Large intestine (tissue), 3 donors: ENCODE measurements at regions not wholly inside any gene's neighbourhood (a gene's known extent, or its start where the extent isn't known, plus 50 kb on each side); places are given as distances from the start of the nearest gene placed in this dataset.

Source experiments
- DNase-seq, 2 donors: peaks; one replicate each; pipeline versions ENCODE4 v3.0.0 to v3.0.0-alpha.2; 2013
- H3K27ac ChIP-seq: one replicate; pipeline ENCODE4 v1.5.1; 2013; ENCODE audit warnings: low read length
- H3K27me3 ChIP-seq: 2 replicates; pipeline ENCODE4 v1.6.1; 2013; ENCODE audit warnings: low read length; ENCODE audit not compliant: control insufficient read depth, insufficient read depth
- H3K36me3 ChIP-seq: 2 replicates; pipeline ENCODE4 v1.6.1; 2013; ENCODE audit warnings: low read length; ENCODE audit not compliant: control insufficient read depth, insufficient read depth
- H3K4me1 ChIP-seq: one replicate; pipeline ENCODE4 v1.6.1; 2013; ENCODE audit warnings: low read length; ENCODE audit not compliant: control insufficient read depth, insufficient read depth
- H3K4me3 ChIP-seq: one replicate; pipeline ENCODE4 v1.5.1; 2013; ENCODE audit warnings: low read length
- H3K9me3 ChIP-seq: one replicate; pipeline ENCODE4 v1.6.1; 2013; ENCODE audit warnings: mild to moderate bottlenecking, low read depth, low read length, moderate library complexity; ENCODE audit not compliant: control insufficient read depth
- WGBS: methylation state at CpG from one replicate; pipeline ENCODE4 v1.1.5; 2013; ENCODE audit warnings: low lambda C conversion rate; ENCODE audit not compliant: insufficient coverage; 5-methylcytosine and 5-hydroxymethylcytosine counted together

DNA sequence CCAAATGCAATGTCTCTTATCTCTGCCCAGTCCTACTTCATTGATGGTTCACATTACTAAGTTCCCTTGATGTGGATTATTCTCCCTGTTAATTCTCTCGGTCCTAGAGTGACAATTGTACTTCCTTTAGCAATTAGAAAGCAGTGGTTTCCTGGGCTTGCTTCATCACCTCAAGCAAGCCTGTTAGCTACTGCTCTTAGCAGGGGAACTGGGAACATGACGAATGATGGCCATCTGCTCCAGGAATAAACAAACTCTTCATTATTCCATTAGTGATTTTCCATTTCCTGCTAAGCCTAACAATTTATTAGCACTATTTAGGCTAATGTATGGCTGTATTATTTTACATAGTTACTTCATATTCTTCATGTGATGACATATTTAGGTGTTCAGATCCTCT lies 331.8 kb downstream of the MTX2 start:
- 33% methylated on average over 1 of the region's 2 CpGs for WGBS

DNA sequence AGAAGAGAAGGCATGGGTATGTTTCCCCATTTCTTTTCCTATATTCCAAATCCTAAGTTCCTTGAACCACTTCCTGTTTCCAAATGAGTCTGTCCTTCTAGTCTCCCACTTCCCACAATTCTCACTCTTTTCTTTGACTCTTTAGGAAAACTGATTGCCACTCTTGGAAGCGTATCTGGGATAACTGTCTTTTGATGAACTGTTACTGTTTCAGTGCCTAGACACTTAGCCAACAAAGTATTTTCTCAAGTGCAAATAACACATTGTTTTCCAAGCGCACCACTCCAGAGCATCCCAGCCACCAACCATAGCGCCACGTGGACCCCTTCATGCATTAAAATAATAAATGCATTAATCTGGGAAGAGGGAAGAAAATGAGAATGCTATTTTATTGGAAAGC lies 342.8 kb downstream of the MTX2 start:
- WGBS, result no CpG with 5 or more reads among the region's 4 CpGs
- Histone ChIP-seq H3K9me3 (no peaks in the 10 kb centered on the region), H3K4me3 (no peak overlapping the region), H3K36me3 (no peaks in the 10 kb centered on the region), H3K27me3 (peaks cover 5% of the 10 kb centered on the region), H3K4me1 (no peaks in the 10 kb centered on the region), H3K27ac (no peak overlapping the region)
- DNase-seq, result no peak

More for the DNA sequence above, 331.8 kb downstream of the MTX2 start:
- no peaks in the 10 kb centered on the region for H3K36me3 ChIP-seq
- DNase-seq, result no peak
- no peak overlapping the region for H3K4me3 ChIP-seq
- H3K27me3 ChIP-seq, result no peaks in the 10 kb centered on the region
- no peaks in the 10 kb centered on the region for H3K4me1 ChIP-seq
- H3K9me3 ChIP-seq, result no peaks in the 10 kb centered on the region
- H3K27ac ChIP-seq, result no peak overlapping the region

DNA sequence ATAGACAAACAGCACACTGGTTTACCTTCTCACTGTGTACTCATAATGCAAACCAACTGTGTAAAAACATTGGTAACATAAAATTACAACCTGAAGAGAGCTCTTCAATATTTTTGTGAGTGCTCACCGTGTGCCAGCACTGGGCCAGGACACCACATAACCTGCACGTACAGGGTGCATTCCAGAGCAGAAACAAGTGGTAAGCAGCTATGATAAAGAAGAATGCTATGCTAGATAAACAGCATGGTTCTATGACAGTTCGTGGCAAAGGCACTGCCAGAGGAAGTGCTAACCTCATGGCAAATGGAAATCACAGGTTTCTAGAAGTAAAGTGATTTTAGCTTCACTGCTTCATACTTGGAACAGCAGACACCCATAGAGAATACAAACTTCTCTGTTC lies 343.5 kb downstream of the MTX2 start:
- no peaks in the 10 kb centered on the region for H3K9me3 ChIP-seq
- no peaks in the 10 kb centered on the region for H3K36me3 ChIP-seq
- 20% methylated on average over 1 of the region's 3 CpGs for WGBS
- peaks cover 2% of the 10 kb centered on the region for H3K27me3 ChIP-seq
- H3K4me3 ChIP-seq, result no peak overlapping the region
- no peaks in the 10 kb centered on the region for H3K4me1 ChIP-seq
- H3K27ac ChIP-seq, result no peak overlapping the region
- no peak for DNase-seq

DNA sequence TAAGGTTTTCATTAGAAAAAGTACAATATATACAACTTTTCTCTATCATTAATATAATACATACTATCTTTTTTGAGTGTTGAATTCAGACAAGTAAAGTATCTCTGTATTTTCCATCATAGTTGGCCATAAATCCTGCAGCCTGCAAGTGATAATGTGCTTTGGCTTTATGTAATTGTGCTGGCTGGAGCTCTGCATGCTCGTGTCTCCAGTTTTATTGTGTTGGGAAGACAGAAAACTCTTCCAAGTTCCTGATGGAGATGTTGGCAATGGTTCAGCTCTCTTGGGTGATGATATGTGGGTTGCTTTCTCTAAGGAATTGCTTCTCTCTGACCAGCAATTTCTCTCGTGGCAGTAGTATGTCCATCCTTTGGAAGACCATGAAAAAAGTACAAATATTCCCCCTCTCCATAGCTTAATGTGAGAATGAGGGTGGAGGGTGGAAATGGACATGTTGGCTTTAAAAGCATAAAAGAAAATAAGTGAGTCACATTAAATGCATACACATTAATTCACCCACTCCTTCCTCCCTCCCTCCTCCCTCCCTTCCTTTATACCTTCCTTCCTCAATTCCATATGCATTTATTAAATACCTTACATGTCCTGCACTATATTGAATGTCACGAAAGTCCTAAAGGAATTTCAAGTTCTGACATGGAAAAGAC lies 344.2 kb downstream of the MTX2 start:
- Histone ChIP-seq H3K4me1 (no peaks in the 10 kb centered on the region), H3K27ac (no peak overlapping the region), H3K36me3 (no peaks in the 10 kb centered on the region), H3K9me3 (no peaks in the 10 kb centered on the region), H3K27me3 (peaks cover 4% of the 10 kb centered on the region), H3K4me3 (no peak overlapping the region)
- WGBS, result no CpG with 5 or more reads among the region's 3 CpGs
- DNase-seq, result no peak

DNA sequence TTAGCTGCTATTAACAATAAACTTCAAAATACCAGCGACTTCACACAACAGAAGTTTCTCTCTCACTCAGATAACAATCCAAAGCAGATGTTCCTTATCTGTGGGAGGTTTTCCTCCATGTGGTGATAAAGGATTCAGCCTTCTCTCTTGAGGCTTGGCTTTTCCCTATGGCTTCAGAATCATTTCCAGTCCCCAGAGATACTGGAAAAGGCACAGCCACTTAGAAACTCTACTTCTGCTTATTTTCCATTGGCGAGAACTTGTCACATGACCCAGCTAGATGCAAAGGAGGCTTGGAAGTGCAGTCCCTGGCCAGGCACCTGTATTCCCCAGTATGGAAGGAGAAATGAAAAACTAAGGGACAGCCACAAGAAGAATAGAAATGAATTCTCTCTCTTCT lies 344.8 kb downstream of the MTX2 start:
- WGBS, result no CpG with 5 or more reads among the region's 2 CpGs
- Histone ChIP-seq H3K36me3 (no peaks in the 10 kb centered on the region), H3K4me3 (no peak overlapping the region), H3K9me3 (no peaks in the 10 kb centered on the region), H3K27me3 (peaks cover 6% of the 10 kb centered on the region), H3K4me1 (no peaks in the 10 kb centered on the region), H3K27ac (no peak overlapping the region)
- no peak for DNase-seq

DNA sequence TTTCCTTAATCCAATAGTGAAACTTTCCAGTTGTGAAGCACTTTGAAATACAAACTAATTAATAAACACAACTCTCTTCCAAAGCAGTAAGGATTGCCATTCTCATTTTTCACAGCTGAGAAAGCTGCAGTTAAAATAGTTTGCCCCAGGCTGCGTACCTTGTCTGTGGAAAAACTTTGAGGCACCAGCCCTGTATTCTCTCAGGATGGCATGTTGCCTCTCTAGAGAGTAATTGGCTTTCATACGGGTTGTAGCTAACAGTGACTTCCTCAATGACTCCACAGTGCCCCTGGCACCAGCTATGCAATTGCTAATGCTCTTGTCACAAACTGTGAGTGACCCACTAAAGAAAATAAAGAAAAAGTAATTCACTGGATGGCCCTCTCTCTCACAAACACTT lies 345.7 kb downstream of the MTX2 start:
- Histone ChIP-seq H3K4me1 (no peaks in the 10 kb centered on the region), H3K27me3 (peaks cover 6% of the 10 kb centered on the region), H3K36me3 (no peaks in the 10 kb centered on the region), H3K4me3 (no peak overlapping the region), H3K9me3 (no peaks in the 10 kb centered on the region), H3K27ac (no peak overlapping the region)
- no CpG with 5 or more reads among the region's 2 CpGs for WGBS
- DNase-seq, result no peak

DNA sequence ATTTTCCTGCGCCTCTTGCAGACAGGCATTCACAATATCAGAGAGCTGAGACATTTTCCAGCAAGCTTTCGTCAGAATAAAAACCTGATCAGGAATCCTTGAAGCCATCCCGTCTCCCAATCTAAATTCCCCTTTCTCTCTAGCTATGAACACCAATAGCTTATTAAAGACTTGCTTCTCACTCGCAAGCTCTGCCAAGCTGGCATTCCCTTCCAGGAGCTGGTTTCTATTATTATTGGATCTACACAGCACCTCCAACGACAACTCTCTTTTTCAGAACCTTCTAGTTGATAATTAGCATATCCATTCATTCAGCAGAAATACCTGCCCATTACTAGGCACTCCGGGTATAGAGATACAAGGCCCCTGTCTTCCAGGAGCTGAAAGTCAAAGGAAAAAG lies 350.3 kb downstream of the MTX2 start:
- Histone ChIP-seq H3K27me3 (peaks cover 3% of the 10 kb centered on the region), H3K36me3 (no peaks in the 10 kb centered on the region), H3K4me1 (no peaks in the 10 kb centered on the region), H3K27ac (no peak overlapping the region), H3K4me3 (no peak overlapping the region), H3K9me3 (no peaks in the 10 kb centered on the region)
- DNase-seq, result no peak
- 90% methylated on average over 2 of the region's 6 CpGs for WGBS

DNA sequence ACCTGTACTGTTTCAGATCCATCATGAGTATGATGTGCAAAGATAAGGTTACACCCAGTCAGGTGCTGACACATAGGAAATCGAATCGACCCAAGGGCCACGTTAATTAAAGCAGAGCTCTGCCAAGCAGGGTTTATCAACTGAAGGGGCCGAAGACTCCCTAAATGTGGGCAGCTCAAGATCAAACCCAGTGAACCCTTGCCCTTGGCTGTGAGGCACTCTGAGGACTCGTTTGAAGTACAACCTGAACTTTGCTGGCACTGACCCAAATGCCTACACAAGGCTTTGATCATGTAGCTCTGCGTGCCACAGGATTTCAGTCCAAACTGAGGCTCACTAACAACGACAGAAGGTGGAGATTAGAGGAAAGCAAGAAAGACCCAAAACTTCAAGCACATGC lies 352.1 kb downstream of the MTX2 start:
- no peak for DNase-seq
- no peak overlapping the region for H3K4me3 ChIP-seq
- no peaks in the 10 kb centered on the region for H3K4me1 ChIP-seq
- H3K27ac ChIP-seq, result no peak overlapping the region
- H3K9me3 ChIP-seq, result no peaks in the 10 kb centered on the region
- no CpG with 5 or more reads among the region's 7 CpGs for WGBS
- H3K27me3 ChIP-seq, result peaks cover 3% of the 10 kb centered on the region
- no peaks in the 10 kb centered on the region for H3K36me3 ChIP-seq

DNA sequence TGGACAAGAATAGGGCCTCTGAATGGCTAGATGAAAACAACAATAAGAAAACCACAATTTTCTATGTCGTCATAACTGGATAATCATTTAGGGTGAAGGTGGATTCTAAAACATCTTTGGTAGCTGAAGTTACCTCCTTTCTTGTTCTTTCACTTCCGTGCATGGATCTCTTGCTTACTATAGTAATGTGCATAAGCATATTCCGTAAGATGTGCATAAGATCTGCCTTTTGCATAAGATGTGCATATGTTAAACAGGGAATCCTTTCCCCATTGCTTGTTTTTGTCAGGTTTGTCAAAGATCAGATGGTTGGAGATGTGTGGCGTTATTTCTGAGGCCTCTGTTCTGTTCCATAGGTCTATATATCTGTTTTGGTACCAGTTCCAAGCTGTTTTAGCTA lies 353.6 kb downstream of the MTX2 start:
- Histone ChIP-seq H3K4me3 (no peak overlapping the region), H3K36me3 (no peaks in the 10 kb centered on the region), H3K27me3 (peaks cover 3% of the 10 kb centered on the region), H3K4me1 (no peaks in the 10 kb centered on the region), H3K9me3 (no peaks in the 10 kb centered on the region), H3K27ac (no peak overlapping the region)
- WGBS, result 100% methylated on average over 1 of the region's 4 CpGs
- no peak for DNase-seq

DNA sequence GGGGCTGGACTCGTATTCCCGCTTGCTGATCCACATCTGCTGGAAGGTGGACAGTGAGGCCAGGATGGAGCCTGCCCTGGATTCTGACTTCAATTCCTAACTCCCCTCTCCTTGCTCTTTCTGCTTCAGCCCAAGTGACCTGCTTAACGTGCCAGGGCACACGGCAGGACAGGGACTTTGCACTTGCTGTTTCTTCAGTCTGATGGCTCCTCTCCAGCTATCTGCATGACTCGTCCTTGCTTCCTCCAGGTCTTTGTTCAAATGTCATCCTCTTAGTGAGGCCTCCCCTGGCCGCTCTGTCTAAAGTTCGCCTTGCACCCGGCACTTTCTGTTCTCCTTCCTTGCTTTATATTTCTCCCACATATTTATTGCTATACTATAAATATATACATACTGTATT lies 357.6 kb downstream of the MTX2 start:
- Histone ChIP-seq H3K4me3 (no peak overlapping the region), H3K27ac (no peak overlapping the region), H3K27me3 (peaks cover 7% of the 10 kb centered on the region), H3K4me1 (no peaks in the 10 kb centered on the region), H3K9me3 (no peaks in the 10 kb centered on the region), H3K36me3 (no peaks in the 10 kb centered on the region)
- WGBS, result 55% methylated on average over 4 of the region's 8 CpGs
- peak in 1 of 2 donors; percentile 19 for DNase-seq

DNA sequence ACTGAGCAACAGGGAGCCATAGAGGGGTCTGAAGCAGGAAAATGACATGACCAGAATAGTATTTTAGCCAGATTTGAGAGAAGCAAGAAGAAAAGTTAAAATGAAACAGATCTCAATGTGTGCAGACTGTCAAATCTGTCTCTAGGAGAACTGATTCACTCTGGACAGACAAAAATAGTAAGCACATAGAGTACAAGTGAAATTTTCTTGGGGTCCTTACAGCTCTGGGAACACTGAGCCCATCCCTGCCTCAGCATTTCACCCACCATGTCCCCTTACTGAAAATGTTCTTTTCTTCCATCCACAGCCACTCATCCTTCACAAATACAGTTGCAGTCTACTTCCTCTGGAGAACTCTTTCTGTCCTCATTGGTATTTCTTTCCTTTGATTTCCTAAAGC lies 359.2 kb downstream of the MTX2 start:
- Histone ChIP-seq H3K4me1 (no peaks in the 10 kb centered on the region), H3K36me3 (no peaks in the 10 kb centered on the region), H3K9me3 (no peaks in the 10 kb centered on the region), H3K4me3 (no peak overlapping the region), H3K27me3 (peaks cover 14% of the 10 kb centered on the region), H3K27ac (no peak overlapping the region)
- DNase-seq, result no peak
